ENCODE measurements at regions not wholly inside any gene's neighbourhood (a gene's known extent, or its start where the extent isn't known, plus 50 kb on each side); places are given as distances from the start of the nearest gene placed in this dataset.

- Histone ChIP-seq H3K27ac (ENCODE audit: low read depth, low read length) (no peak overlapping the region), H3K9me3 (ENCODE audit: control insufficient read depth, insufficient read depth, low read length) (no peaks in the 10 kb centered on the region), H3K27me3 (ENCODE audit: control insufficient read depth, insufficient read depth, low read length) (no peaks in the 10 kb centered on the region), H3K4me3 (ENCODE audit: low read depth, low read length) (no peak overlapping the region)
- no peak for TF ChIP-seq CTCF (IDR thresholded peaks at IDR 0.05; ENCODE audit: low read depth, low read length)
- ChIA-PET POLR2A (no interaction called here), CTCF (no interaction called here)
- DNase-seq (ENCODE audit: low read depth, low spot score): no peak
Measured at GRCh38 chr2:122056853-122057252, 301.4 kb downstream of the TSN start.

- Histone ChIP-seq H3K9me3 (ENCODE audit: control insufficient read depth, insufficient read depth, low read length) (no peaks in the 10 kb centered on the region), H3K27me3 (ENCODE audit: control insufficient read depth, insufficient read depth, low read length) (no peaks in the 10 kb centered on the region), H3K4me3 (ENCODE audit: low read depth, low read length) (no peak overlapping the region), H3K27ac (ENCODE audit: low read depth, low read length) (no peak overlapping the region)
- POLR2A ChIA-PET: no interaction called here
- CTCF ChIA-PET: no interaction called here
- no peak for DNase-seq (ENCODE audit: low read depth, low spot score)
- no peak for TF ChIP-seq CTCF (IDR thresholded peaks at IDR 0.05; ENCODE audit: low read depth, low read length)
Measured at GRCh38 chr2:122061206-122061605, 305.8 kb downstream of the TSN start.

GRCh38 chr2:122061831-122062230 is 306.4 kb downstream of the TSN start:
- no peak for DNase-seq (ENCODE audit: low read depth, low spot score)
- no peaks in the 10 kb centered on the region for H3K27me3 ChIP-seq (ENCODE audit: control insufficient read depth, insufficient read depth, low read length)
- POLR2A ChIA-PET: no interaction called here
- H3K4me3 ChIP-seq (ENCODE audit: low read depth, low read length): no peak overlapping the region
- CTCF ChIA-PET: no interaction called here
- no peaks in the 10 kb centered on the region for H3K9me3 ChIP-seq (ENCODE audit: control insufficient read depth, insufficient read depth, low read length)
- TF ChIP-seq CTCF (IDR thresholded peaks at IDR 0.05; ENCODE audit: low read depth, low read length): no peak
- H3K27ac ChIP-seq (ENCODE audit: low read depth, low read length): no peak overlapping the region

DNA sequence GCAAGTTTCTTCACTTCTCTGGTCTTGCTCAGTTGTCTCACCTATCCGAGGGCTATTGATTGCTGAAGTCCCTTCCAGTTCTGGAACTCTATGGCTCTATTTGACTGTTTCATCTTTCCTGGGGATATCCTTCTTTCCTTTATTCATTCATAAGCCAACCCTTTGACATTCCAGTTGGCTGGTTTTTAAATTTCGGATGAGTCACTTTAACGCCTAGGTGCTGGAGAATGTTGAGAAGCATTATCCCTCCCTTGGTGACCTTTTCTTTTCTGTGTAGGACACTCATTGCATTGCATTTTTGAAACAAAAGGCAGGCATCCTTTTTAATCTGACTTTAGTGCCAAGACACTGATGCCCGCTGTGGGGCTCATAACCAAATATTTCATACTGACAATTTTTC is 307.1 kb downstream of the TSN start:
- POLR2A ChIA-PET: no interaction called here
- Histone ChIP-seq H3K27ac (ENCODE audit: low read depth, low read length) (no peak overlapping the region), H3K9me3 (ENCODE audit: control insufficient read depth, insufficient read depth, low read length) (no peaks in the 10 kb centered on the region), H3K4me3 (ENCODE audit: low read depth, low read length) (no peak overlapping the region), H3K27me3 (ENCODE audit: control insufficient read depth, insufficient read depth, low read length) (no peaks in the 10 kb centered on the region)
- CTCF ChIA-PET: interaction anchor here (0.6 kb wide), 1 partner anchor 114 kb away, joined by 3 read pairs; no protein-coding TSS in a partner anchor
- no peak for DNase-seq (ENCODE audit: low read depth, low spot score)
- no peak for TF ChIP-seq CTCF (IDR thresholded peaks at IDR 0.05; ENCODE audit: low read depth, low read length)

DNA sequence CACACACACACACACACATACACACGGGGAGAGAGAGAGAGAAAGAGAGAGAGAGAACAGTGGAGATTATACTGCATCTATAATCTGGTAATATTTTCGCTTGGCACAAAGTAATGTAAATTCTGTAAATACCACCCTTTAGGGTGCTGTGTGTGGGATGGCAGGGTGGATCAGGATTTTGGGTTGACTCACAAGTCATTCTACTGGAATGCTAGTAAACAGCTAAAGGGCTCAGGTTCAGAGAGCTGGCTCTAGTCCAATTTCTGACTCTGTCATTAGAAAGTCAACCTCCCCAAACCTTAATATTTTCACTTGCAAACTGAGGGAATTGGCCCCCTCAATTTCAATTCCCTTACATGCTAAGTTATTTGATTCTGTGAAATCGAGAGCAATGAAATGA is 308.3 kb downstream of the TSN start:
- no peak for TF ChIP-seq CTCF (IDR thresholded peaks at IDR 0.05; ENCODE audit: low read depth, low read length)
- Histone ChIP-seq H3K27me3 (ENCODE audit: control insufficient read depth, insufficient read depth, low read length) (peaks cover 2% of the 10 kb centered on the region), H3K4me3 (ENCODE audit: low read depth, low read length) (no peak overlapping the region), H3K9me3 (ENCODE audit: control insufficient read depth, insufficient read depth, low read length) (no peaks in the 10 kb centered on the region), H3K27ac (ENCODE audit: low read depth, low read length) (no peak overlapping the region)
- no peak for DNase-seq (ENCODE audit: low read depth, low spot score)
- CTCF ChIA-PET: no interaction called here
- POLR2A ChIA-PET: no interaction called here
